ENCODE measurements at regions not wholly inside any gene's neighbourhood (a gene's known extent, or its start where the extent isn't known, plus 50 kb on each side); places are given as distances from the start of the nearest gene placed in this dataset.
"Not testable (repeated sequence)": the region's sequence is repeated elsewhere in the genome, so short reads cannot be mapped to it uniquely, and the experiment has no call there.

DNA sequence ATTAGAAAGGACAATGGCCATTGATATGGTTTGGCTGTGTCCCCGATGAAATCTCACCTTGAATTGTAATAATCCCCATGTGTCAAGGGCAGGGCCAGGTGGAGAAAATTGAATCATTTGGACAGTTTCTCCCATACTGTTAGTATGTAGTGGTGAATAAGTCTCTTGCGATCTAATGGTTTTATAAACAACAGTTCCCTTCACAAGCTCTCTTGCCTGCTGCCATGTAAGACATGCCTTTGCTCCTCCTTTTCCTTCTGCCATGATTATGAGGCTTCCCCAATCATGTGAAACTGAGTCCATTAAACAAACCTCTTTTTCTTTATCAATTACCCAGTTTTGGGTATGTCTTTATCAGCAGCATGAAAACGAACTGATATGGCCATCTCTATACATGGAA is 302.7 kb downstream of the SFMBT2 start:
- no peak for DNase-seq

DNA sequence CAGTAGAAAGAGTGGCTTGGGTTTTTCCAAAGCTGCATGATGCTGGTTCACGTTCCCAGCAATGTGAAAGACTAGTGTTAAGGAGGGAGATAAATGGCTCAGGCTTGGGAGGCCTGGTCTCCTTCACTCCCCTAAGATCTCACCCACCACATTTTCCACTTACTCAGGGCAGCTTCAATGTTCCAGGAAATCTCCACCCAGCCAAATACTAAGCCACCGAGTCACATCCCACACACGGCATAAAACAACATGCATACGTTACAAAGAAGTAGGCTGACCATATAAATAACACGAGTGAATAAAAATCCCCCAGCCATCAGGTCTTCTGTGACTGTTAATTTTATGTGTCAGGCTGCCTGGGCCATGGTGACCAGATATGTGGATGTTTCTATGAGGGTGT is 303.5 kb downstream of the SFMBT2 start:
- peak; percentile 7 for DNase-seq

DNA sequence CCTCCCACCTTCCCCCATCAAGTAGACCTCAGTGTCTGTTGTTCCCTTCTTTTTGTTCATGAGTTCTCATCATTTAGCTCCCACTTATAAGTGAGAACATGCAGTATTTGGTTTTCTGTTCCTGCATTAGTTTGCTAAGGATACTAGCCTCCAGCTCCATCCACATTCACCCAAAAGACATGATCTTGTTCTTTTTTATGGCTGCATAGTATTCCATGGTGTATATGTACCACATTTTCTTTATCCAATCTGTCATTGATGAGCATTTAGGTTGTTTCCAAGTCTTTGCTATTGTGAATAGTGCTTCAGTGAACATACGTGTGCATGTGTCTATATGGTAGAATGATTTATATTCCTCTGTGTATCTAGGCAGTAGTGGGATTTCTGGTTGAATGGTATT is 306.5 kb downstream of the SFMBT2 start:
- not testable (repeated sequence) for DNase-seq

DNA sequence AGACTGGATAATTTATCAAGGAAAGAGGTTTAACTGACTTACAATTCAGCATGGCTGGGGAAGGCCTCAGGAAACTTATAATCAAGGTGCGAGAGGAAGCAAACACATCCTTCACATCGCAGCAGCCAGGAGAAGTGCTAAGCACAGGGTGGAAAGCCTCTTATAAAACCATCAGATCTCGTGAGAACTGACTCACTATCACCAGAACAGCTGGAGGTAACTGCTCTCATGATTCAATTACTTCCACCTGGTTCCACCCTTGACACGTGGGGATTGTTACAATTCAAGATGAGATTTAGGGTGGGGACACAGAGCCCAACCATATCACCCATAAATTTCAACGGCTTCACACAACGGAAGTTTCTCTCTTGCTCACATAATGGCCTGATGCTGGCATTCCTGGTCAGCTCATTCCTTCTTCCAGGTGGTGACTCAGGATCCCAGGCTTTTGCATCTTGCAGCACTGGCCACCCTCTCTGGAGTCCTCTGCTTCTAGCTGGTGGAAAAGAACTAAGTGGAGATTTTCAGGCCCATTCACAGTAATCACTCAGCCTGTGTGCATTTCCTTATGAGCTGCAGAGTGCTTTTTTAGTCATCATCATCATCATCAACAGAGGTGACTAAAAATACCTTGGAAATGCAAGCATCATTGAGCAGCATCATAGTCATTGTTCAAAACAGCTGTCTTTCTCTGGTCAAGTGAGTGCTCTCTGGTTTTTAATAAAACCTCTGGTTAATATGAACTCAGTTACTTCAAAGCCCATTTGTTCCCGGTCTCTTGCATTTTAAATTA is 308.1 kb downstream of the SFMBT2 start:
- peak; percentile 31 for DNase-seq

DNA sequence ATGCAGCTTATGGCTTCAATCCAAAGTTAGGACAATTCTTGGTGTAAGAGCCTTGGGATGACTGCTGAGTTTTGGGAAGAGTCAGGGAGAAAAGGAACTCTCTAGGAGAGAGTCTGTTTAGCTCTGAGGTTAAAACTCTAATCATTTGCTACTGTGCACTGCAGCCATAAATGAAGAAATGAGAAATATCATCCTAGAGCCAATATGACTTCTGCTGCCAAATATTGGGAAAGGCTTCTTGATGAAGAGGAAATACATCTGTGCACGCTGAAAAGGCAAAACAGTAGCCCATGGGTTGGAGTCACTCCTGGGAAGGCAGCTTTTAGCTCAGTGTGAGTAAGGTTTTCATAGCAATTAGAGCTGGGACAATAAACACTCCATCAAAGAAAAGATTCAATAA is 308.8 kb downstream of the SFMBT2 start:
- no peak for DNase-seq

DNA sequence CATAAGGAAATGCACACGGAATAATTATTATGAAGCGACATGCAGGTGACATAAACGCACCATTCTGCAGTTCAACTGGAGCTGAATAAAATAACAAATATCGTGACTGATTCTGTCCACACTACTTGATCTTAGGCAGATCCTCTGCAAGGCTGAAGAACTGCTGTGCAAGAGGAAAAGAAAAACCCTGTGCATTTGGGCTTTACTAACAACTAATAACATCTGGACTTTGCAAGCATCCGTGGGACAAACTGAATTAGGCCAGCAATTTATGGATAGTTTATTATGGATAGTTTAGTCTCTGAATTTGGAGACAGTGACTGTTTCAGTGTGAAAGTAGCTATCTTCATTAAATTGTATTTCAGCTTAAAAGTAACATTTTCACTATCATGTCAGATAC is 309.4 kb downstream of the SFMBT2 start:
- DNase-seq = no peak

DNA sequence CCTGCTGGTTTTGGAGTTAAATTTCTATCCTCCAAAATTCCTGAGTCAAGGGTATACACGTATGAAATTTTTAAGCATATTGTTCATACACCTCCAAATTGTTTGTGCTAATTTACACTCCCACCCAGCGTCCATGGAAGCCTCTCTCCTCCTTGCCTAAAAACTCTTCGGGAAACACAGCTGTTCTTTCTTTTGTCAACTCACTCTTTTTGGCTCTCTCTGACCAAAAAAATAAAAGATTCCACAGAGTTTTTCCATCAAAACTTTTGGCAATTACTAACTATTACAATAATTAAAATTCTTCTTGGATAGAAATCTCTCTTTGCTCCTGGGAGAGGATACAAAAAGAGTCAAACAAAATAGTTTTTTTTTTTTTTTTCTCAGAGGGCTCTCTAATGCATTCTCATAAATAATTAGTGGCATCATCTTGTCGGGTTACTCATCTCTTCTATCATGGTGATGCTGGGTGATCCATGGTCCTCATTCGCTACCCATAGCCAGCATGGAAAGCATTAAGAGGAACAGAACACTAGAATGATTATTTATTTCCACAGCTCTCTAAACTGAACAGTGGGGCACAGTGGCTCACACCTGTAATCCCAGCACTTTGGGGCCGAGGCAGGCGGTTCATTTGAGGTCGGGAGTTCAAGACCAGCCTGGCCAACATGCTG is 310.7 kb downstream of the SFMBT2 start:
- DNase-seq = no peak

DNA sequence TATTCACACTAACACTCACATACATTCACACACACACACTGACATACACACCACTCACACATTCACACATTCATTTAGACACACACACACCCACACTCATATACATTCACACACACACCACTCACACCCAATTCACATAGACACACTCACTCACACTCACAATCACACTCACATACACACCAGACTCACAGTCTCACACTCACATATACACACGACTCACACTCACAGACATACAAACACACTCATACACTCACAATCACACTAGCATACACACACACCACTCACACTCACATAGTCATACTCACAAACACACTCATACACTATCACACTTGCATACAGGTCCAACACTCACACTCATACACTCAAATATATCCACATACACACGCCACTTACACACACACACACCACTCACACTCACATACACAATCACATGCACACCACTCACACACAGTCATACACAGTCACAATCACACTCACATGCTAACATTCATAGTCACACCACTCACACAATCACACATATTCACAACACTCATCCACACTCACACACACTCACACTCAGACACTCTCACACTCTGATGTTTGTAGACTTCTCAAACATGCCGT is 312.6 kb downstream of the SFMBT2 start:
- no peak for DNase-seq

DNA sequence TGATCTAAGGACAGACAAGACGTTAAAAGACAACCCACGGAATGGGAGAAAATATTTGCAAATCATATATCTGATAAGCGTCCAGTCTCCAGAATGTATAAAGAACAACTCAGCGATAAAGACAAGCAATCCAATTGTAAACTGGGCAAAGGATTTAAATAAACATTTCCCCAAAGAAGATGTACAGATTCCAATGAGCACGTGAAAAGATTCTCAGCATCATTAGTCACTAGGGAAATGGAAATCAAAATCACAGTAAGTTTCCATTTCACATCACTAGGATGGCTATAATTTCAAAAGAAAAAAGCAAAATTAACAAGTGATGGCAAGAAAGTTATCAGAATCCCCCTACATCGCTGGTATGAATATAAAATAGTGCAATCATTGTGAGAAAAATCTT is 316.1 kb downstream of the SFMBT2 start:
- no peak for DNase-seq

DNA sequence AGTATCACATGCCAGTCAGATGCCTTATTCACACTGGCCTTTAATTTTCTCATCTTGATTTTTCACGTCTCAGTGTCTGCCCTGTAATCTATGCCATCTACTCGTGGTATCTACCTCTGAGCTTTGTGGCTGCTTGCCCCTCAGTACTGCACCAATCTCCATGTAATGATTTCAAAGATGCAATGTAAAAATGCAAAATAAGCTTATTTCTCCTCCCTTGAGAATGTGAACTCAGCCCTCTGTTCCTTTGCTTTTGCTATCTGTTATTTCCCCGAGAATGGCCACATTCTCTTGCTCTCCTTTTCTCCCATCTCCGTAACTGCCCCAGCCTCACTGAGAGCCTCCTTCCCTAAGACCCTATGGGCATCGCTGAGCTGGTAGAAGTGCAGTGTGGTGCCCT is 317.5 kb downstream of the SFMBT2 start:
- DNase-seq = no peak

DNA sequence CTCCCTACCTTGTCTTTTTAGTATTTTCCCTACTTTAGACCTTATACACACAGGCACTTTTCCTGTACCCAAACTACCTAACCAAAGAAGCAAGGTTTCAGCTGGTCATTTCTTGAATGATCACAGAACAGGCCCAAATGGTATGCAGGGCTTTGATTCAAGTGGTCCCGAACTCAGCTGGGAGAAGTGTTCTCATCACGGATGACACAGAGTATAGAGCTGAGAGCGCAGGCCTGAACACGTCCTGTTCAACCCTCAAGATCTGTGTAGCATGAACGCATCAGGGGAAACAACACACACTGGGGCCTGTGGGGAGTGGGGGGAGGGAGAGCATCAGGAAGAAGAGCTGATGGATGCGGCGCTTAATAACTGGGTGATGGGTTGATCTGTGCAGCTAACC is 318.2 kb downstream of the SFMBT2 start:
- no peak for DNase-seq

DNA sequence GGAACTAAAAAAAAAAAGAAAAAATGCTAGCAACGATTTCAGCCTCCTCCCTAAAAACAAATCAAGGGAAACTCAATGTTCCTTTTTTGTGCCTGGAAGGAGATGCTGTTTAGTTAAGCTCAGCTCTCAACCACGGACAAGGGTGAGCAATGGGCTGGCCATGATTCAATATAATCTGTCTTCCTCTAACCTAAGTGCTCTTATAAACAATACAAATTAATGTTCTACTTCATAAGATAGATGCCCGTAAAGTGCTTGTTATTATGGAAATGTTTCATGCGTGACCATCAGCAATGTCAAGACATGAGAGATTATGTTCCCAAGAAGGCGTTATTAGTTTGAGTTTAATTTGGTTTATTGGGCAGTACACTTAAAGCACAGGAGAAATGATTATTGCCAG is 320.3 kb downstream of the SFMBT2 start:
- peak; percentile 48 for DNase-seq

DNA sequence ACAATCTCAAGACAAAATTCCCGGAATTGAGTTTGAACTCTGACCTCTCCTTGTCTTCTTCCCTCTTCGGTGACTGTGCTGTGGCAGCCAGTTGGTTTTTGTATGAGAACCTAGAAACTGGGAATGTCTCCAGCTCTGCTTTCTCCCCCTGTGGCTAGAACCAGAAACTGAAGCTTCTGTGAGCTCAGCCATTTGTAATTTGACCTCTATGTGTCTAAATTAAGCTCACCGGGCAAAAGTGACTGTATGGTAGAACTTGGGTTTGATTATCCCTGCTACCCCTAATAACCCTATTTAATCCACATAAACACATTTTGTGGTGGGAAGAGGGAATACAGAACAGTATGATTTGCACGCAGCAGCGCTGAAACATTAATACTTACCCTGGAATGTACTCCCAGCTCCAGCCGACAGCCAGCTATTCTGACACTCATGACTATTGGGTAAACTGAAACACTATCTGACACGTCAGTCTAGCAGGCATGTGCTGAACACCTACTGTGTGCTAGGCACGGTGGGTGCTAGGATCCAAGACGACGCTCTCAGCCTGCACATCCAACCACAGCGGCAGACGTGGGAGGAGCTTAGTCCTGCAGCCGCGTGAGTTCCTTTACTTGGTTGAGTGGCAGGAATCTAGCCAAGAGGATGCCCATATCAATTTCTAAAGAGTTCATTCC is 324.8 kb downstream of the SFMBT2 start:
- no peak for DNase-seq

DNA sequence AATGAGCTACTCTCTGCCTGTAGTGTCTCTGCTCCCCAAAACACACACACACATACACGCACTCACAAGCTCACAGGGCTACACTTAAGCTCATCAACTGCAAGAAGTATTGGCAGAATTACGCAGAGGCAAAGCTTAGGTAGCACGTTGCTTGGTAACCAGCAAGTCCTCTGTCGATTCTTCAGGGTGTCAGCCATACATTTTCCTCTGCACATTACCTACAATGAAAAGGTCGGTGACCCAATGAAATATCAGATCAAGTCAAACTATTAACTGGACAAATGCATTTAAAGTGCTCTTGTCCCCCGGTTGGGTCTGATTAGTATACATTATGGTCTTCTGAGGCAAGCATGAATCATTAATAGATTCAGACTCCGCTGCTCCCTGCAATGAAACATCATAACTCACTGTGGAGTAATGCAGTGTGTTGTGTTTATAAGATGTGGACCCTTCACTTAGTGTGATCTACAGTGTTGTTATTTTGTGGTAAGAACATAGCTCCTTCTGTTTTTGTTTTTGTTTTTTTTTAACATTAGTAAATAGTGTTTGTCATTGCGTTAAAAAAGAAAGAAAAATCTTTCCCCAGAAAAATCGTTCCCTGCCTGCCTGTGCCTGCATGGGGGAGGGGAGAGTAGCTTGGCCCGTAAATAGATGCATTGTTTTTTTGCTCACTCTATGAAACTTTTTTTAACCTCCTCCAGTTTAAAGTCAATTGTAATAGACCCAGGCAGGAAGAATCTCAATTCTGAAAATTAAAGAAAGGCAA is 325.5 kb downstream of the SFMBT2 start:
- DNase-seq = no peak

DNA sequence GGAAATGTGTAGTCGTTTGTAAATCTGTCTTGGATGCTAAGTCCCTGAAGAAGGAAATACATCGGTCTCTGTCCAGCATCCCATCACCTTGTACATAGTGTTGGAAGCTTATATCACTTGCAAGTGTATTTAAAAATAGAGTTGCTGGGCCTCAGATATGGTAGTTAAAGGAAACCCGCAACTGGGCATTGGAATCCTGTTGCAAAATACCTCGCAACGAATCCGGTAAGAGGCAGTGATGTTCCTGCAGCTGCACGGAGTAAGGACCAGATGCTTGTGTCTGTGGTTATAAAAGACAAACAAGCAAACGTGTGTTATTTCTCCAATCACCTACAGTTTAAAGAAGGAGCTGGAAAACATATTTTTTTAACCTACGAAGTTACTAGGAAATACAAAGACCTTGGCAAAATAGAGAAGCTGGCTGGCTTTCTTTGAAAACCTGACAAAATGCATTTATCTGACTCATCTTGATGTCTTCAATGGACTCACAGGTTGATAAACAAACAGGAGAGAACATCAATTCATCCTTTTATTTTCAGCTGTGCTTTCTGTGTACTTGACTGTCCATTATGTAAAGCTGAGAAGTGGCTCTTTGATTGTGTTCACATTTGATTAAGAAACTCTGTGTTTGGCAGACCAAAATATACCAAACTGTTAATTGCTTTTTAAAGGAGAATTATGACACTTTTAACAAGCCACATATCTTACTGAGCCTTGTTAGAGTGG is 326.4 kb downstream of the SFMBT2 start:
- no peak for DNase-seq

DNA sequence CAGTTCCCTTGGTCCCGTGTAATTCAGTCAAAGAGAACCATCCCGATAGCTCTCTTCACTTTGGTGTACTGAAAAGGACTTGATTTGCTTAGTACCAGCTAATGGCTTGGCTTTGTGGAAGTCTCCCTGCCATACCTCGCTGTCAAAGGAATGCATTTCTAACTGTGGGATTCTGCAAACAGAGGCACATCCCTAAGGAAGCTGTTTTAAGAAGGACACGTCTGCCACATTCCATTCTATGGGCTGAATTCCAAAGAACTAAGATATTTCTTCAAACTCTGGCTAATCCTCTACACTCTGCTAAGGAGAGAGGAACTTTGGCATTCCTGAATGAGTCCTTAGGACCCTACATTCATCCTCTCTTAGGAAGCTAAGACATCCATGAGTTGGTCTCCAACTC is 327.9 kb downstream of the SFMBT2 start:
- no peak for DNase-seq

DNA sequence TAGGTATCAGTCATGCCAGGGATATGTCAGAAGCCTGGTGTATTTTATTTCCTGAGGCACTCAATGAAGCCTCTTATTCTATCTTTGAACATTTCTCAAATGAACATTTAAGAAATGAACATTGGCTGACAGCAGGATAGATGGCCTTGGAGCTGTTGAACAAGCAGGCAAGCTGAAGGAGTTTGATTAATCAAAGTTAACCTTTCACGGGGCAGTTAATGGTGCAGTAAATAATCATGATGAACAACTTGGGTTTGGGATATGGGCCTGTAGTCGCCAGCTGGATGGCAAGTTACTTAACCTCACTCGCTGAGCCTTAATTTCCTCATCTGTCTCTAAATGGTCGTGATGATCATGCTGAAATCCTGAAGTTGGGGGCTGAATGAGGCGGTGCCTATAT is 333.0 kb downstream of the SFMBT2 start:
- no peak for DNase-seq

DNA sequence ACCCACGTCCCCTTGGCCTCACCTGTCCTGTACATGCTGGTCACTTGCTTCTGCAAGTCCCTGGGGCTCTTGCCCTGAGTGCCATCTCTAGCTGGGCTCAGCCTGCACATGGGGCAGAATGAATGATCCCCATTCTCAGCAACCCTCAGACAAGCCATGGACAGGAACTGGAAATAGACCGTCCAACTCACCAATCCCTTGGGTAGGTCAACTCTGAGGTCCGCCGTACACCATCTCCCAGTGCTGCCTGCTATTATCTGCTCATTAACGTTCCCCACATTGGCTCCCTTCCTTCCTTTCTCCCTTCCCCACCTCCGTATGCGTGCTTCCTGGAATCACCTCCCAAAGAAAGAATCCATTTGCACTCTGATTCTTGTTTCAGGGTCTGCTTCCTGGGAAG is 335.0 kb downstream of the SFMBT2 start:
- no peak for DNase-seq

DNA sequence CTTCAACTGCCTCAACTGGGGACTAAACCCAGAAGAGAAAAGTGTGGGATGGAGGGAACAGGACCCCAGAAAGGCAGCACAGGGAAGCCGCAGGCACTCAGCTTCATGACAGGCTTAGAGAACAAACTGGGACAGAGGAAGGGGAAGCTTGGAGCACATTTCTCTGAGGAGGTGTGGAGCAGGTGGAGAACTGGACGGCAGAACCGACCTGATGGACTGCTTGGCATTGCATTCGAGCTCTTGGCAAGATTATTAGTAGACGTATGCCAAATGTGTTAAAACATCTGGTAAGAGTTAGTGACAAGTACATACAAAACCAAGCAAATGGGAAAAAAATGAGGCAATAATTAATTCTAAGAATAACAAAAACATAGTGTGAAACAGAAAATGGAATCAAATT is 335.7 kb downstream of the SFMBT2 start:
- no peak for DNase-seq

DNA sequence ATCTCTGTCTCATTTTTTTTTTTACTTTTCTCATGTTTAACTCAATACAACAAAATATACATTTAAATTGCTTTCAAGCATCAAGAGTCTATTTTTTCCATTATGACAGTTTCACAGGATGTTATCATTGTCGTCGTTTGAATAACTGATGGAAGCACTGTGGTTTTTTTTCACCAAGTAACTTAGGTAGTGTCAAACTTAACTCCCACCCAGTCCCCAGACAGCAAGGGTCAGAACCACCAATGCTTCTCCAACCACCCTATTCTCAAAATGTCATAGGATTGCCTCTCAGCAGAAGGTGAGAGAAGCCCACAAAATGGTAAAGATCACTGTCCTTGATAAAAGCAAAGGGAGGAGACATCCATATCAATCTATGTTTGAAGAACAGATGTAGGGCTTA is 339.4 kb downstream of the SFMBT2 start:
- DNase-seq = no peak

DNA sequence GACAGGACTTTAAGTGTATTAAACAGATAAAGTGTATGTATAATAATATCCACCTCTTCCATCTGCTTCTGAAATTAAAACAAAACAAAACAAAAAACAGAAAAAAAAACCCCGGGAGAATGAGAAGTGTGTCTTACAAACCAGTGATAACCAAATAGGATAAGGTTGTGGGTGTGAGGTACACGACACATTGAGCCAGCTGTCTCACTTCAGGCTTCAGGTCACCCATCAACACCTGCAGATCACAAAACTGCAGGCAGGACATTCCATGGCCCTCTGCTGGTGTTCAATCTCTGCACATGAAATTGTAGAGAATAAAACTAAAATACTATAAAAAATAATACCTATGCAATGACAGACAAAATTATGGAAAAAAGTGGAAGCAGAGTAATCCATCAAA is 339.9 kb downstream of the SFMBT2 start:
- no peak for DNase-seq

DNA sequence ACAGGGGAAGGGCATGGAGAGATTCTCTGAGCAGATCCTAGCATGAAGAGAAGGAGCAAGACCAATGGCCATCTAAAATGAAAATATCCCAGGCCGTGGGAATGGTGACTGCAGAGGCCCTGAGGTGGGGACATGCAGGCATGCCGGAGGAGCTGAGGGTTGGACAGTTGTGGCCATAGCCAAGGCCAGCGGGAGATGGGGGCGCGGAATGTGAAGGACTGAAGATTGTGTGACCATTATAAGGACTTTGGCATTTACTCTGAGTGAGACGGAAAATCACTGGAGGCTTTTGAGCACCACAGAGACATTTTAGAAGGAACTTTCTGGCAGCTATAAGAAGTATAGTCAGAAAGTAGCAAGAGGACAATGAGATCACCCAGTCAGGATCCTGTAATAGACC is 341.1 kb downstream of the SFMBT2 start:
- DNase-seq = no peak

All from kidney glomerular epithelial cell (primary cell).